ENCODE measurements at regions not wholly inside any gene's neighbourhood (a gene's known extent, or its start where the extent isn't known, plus 50 kb on each side); places are given as distances from the start of the nearest gene placed in this dataset.

- Histone ChIP-seq H3K4me3 (ENCODE audit: insufficient read depth, low read length) (no peak overlapping the region), H4K20me1 (ENCODE audit: insufficient read depth, low read length) (no peaks in the 10 kb centered on the region), H3K9me3 (ENCODE audit: low read depth, low read length) (no peaks in the 10 kb centered on the region), H2AFZ (ENCODE audit: low read length) (no peak overlapping the region), H3K27ac (ENCODE audit: low read depth, low read length) (no peak overlapping the region), H3K4me2 (ENCODE audit: insufficient read depth, low read length) (no peak overlapping the region), H3K36me3 (ENCODE audit: insufficient read depth, low read length) (no peaks in the 10 kb centered on the region), H3K4me1 (ENCODE audit: insufficient read depth, low read length) (no peaks in the 10 kb centered on the region), H3K79me2 (ENCODE audit: insufficient read depth, low read length) (no peaks in the 10 kb centered on the region), H3K27me3 (ENCODE audit: insufficient read depth, low read length) (no peaks in the 10 kb centered on the region)
- DNase-seq (ENCODE audit: insufficient read length, low spot score, missing footprints) = no peak
- TF ChIP-seq CTCF (IDR thresholded peaks at IDR 0.05; ENCODE audit: extremely low read depth, low read depth, low read length) = no peak
These were observed 325.5 kb downstream of the KCNRG start for GRCh38 chr13:50340551-50341287.

GRCh38 chr13:50341526-50341925 is 326.3 kb downstream of the KCNRG start:
- no peak for TF ChIP-seq CTCF (IDR thresholded peaks at IDR 0.05; ENCODE audit: extremely low read depth, low read depth, low read length)
- H4K20me1 ChIP-seq (ENCODE audit: insufficient read depth, low read length) = no peaks in the 10 kb centered on the region
- H3K4me2 ChIP-seq (ENCODE audit: insufficient read depth, low read length) = no peak overlapping the region
- no peaks in the 10 kb centered on the region for H3K4me1 ChIP-seq (ENCODE audit: insufficient read depth, low read length)
- H3K27me3 ChIP-seq (ENCODE audit: insufficient read depth, low read length) = no peaks in the 10 kb centered on the region
- H3K36me3 ChIP-seq (ENCODE audit: insufficient read depth, low read length) = no peaks in the 10 kb centered on the region
- no peak for DNase-seq (ENCODE audit: insufficient read length, low spot score, missing footprints)
- no peaks in the 10 kb centered on the region for H3K79me2 ChIP-seq (ENCODE audit: insufficient read depth, low read length)
- H3K4me3 ChIP-seq (ENCODE audit: insufficient read depth, low read length) = no peak overlapping the region
- H3K27ac ChIP-seq (ENCODE audit: low read depth, low read length) = no peak overlapping the region
- no peaks in the 10 kb centered on the region for H3K9me3 ChIP-seq (ENCODE audit: low read depth, low read length)
- no peak overlapping the region for H2AFZ ChIP-seq (ENCODE audit: low read length)

GRCh38 chr13:50344717-50345116 is 329.5 kb downstream of the KCNRG start:
- Histone ChIP-seq H3K4me2 (ENCODE audit: insufficient read depth, low read length) (no peak overlapping the region), H3K27ac (ENCODE audit: low read depth, low read length) (no peak overlapping the region), H2AFZ (ENCODE audit: low read length) (no peak overlapping the region), H3K27me3 (ENCODE audit: insufficient read depth, low read length) (no peaks in the 10 kb centered on the region), H3K36me3 (ENCODE audit: insufficient read depth, low read length) (no peaks in the 10 kb centered on the region), H3K4me3 (ENCODE audit: insufficient read depth, low read length) (no peak overlapping the region), H3K79me2 (ENCODE audit: insufficient read depth, low read length) (no peaks in the 10 kb centered on the region), H3K4me1 (ENCODE audit: insufficient read depth, low read length) (no peaks in the 10 kb centered on the region), H3K9me3 (ENCODE audit: low read depth, low read length) (no peaks in the 10 kb centered on the region), H4K20me1 (ENCODE audit: insufficient read depth, low read length) (no peaks in the 10 kb centered on the region)
- no peak for TF ChIP-seq CTCF (IDR thresholded peaks at IDR 0.05; ENCODE audit: extremely low read depth, low read depth, low read length)
- DNase-seq (ENCODE audit: insufficient read length, low spot score, missing footprints) = no peak

DNA sequence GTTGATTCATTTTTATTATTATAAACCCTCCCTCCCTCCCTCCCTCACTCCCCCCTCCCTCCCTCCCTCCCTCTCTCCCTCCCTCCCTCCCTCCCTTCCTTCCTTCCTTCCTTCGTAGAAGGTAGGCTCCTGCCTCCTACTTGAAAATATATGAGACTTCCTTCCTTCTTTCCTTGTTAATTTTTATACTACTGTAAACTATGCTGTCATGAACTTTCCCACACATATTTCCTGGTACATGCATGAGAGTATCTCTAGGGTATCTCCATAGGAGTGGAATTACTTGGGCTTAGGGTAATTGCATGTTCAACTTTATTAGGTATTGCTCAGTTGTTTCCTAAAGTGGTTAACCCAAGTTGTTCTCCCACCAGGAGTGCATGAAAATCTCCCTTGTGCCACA is 330.6 kb downstream of the KCNRG start:
- TF ChIP-seq CTCF (IDR thresholded peaks at IDR 0.05; ENCODE audit: extremely low read depth, low read depth, low read length) = no peak
- H3K36me3 ChIP-seq (ENCODE audit: insufficient read depth, low read length) = no peaks in the 10 kb centered on the region
- no peak overlapping the region for H3K4me2 ChIP-seq (ENCODE audit: insufficient read depth, low read length)
- no peak overlapping the region for H2AFZ ChIP-seq (ENCODE audit: low read length)
- H3K27ac ChIP-seq (ENCODE audit: low read depth, low read length) = no peak overlapping the region
- DNase-seq (ENCODE audit: insufficient read length, low spot score, missing footprints) = no peak
- H3K4me3 ChIP-seq (ENCODE audit: insufficient read depth, low read length) = no peak overlapping the region
- H3K79me2 ChIP-seq (ENCODE audit: insufficient read depth, low read length) = no peaks in the 10 kb centered on the region
- H4K20me1 ChIP-seq (ENCODE audit: insufficient read depth, low read length) = no peaks in the 10 kb centered on the region
- H3K4me1 ChIP-seq (ENCODE audit: insufficient read depth, low read length) = no peaks in the 10 kb centered on the region
- H3K9me3 ChIP-seq (ENCODE audit: low read depth, low read length) = no peaks in the 10 kb centered on the region
- no peaks in the 10 kb centered on the region for H3K27me3 ChIP-seq (ENCODE audit: insufficient read depth, low read length)

Measured in osteoblast (primary cell).